ENCODE measurements at regions not wholly inside any gene's neighbourhood (a gene's known extent, or its start where the extent isn't known, plus 50 kb on each side); places are given as distances from the start of the nearest gene placed in this dataset.

GRCh38 chr5:74153255-74153790, 487.2 kb downstream of the ENC1 start:
- no peaks in the 10 kb centered on the region for H3K9me3 ChIP-seq (ENCODE audit: control insufficient read depth, insufficient read depth, low read depth, low read length)
- H3K27ac ChIP-seq (ENCODE audit: extremely low read depth, low read depth, low read length), result no peak overlapping the region
- H3K4me3 ChIP-seq (ENCODE audit: low read depth, low read length), result no peak overlapping the region
- TF ChIP-seq ZNF239 (tag by site-specific recombination; IDR thresholded peaks at IDR 0.05) (no peak), PRDM6 (tag by site-specific recombination; IDR thresholded peaks at IDR 0.05) (peak; percentile 49; the same call in 1 of the 2 replicates), ZNF670 (tag by site-specific recombination; IDR thresholded peaks at IDR 0.05; ENCODE audit: low read depth) (no peak), ATF2 (tag by site-specific recombination; IDR thresholded peaks at IDR 0.05; ENCODE audit: low read depth) (peak; percentile 67; the same call in 1 of the 2 replicates)
- H3K4me1 ChIP-seq (ENCODE audit: control insufficient read depth, insufficient read depth, low read length), result 0 out of 2 replicates have a peak, but pooled peaks cover 2% of the 10 kb centered on the region
- ChIA-PET CTCF (interaction anchor here (0.6 kb wide), 1 partner anchor 31 kb away, joined by 3 read pairs; no protein-coding TSS in a partner anchor), POLR2A (no interaction called here)
- H3K36me3 ChIP-seq (ENCODE audit: control insufficient read depth in 2 of 2, insufficient read depth in 1 of 2, low read length in 2 of 2), result no peaks in the 10 kb centered on the region

- no peak for TF ChIP-seq ZNF114 (tag by site-specific recombination; IDR thresholded peaks at IDR 0.05)
- no peak for TF ChIP-seq ZNF626 (tag by site-specific recombination; IDR thresholded peaks at IDR 0.05)
- no peak for TF ChIP-seq SP3 (tag by site-specific recombination; IDR thresholded peaks at IDR 0.05)
These were observed 487.8 kb downstream of the ENC1 start for GRCh38 chr5:74152625-74153254.

GRCh38 chr5:74152136-74152535, 488.4 kb downstream of the ENC1 start:
- POLR2A ChIA-PET, result no interaction called here
- H3K36me3 ChIP-seq (ENCODE audit: control insufficient read depth in 2 of 2, insufficient read depth in 1 of 2, low read length in 2 of 2), result no peaks in the 10 kb centered on the region
- H3K4me1 ChIP-seq (ENCODE audit: control insufficient read depth, insufficient read depth, low read length), result 0 out of 2 replicates have a peak, but pooled peaks cover 2% of the 10 kb centered on the region
- no peak overlapping the region for H3K4me3 ChIP-seq (ENCODE audit: low read depth, low read length)
- H3K27ac ChIP-seq (ENCODE audit: extremely low read depth, low read depth, low read length), result no peak overlapping the region
- CTCF ChIA-PET, result interaction anchor here (0.6 kb wide), 2 partner anchors 8 to 12 kb away, joined by 3 read pairs; no protein-coding TSS in a partner anchor
- H3K9me3 ChIP-seq (ENCODE audit: control insufficient read depth, insufficient read depth, low read depth, low read length), result no peaks in the 10 kb centered on the region
- TF ChIP-seq ZNF514 (tag by site-specific recombination; IDR thresholded peaks at IDR 0.05) (no peak), ZNF362 (tag by site-specific recombination; IDR thresholded peaks at IDR 0.05) (no peak), PRDM1 (tag by site-specific recombination; IDR thresholded peaks at IDR 0.05) (no peak), ZNF843 (tag by site-specific recombination; IDR thresholded peaks at IDR 0.05) (no peak), ZNF10 (tag by site-specific recombination; IDR thresholded peaks at IDR 0.05) (no peak), ZNF16 (tag by site-specific recombination; IDR thresholded peaks at IDR 0.05; ENCODE audit: low read depth) (no peak), SCRT2 (tag by site-specific recombination; IDR thresholded peaks at IDR 0.05) (no peak), MEIS1 (CRISPR knock-in tag; IDR thresholded peaks at IDR 0.05; ENCODE audit: borderline replicate concordance) (no peak), ZNF391 (tag by site-specific recombination; IDR thresholded peaks at IDR 0.05; ENCODE audit: borderline replicate concordance, low read depth) (no peak), ZNF426 (tag by site-specific recombination; IDR thresholded peaks at IDR 0.05) (no peak), ZSCAN16 (tag by site-specific recombination; IDR thresholded peaks at IDR 0.05) (no peak), ZBTB7A (tag by site-specific recombination; IDR thresholded peaks at IDR 0.05; ENCODE audit: low read depth) (no peak)

More at GRCh38 chr5:74152625-74153254, 487.8 kb downstream of the ENC1 start:
- Histone ChIP-seq H3K36me3 (ENCODE audit: control insufficient read depth in 2 of 2, insufficient read depth in 1 of 2, low read length in 2 of 2) (no peaks in the 10 kb centered on the region), H3K27ac (ENCODE audit: extremely low read depth, low read depth, low read length) (no peak overlapping the region), H3K4me1 (ENCODE audit: control insufficient read depth, insufficient read depth, low read length) (0 out of 2 replicates have a peak, but pooled peaks cover 2% of the 10 kb centered on the region), H3K4me3 (ENCODE audit: low read depth, low read length) (no peak overlapping the region), H3K9me3 (ENCODE audit: control insufficient read depth, insufficient read depth, low read depth, low read length) (no peaks in the 10 kb centered on the region)
- ChIA-PET POLR2A (no interaction called here), CTCF (interaction anchor here (0.6 kb wide), 1 partner anchor 9 kb away, joined by 3 read pairs; no protein-coding TSS in a partner anchor)

Measured in HEK293 (cell line).